Inflammatory macrophage (primary cell): ENCODE measurements at regions not wholly inside any gene's neighbourhood (a gene's known extent, or its start where the extent isn't known, plus 50 kb on each side); places are given as distances from the start of the nearest gene placed in this dataset.

Source experiments
- DNase-seq, 2 donors: peaks; one replicate each; pipeline ENCODE4 v3.0.0-alpha.2; 2020 to 2022

DNA sequence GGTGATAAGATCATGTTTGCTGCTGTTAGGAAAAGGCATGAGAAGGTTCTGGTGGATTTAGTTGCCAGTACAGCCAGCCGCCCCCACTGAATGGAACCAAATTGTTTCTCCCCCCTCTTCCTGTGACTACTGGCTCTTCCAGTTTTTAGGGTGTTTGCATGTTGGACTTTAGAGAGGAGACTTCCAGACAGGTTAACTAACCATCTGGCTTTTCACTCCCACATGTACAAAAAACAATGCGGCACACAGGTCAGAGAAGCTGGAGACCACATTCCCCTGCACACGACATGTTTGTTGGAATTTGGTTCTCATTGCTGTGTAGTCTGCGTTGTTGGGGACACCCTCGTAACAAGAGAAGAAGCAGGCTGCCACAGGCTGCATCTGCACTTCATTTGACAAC is 103.9 kb upstream of the TMEM132C start:
- no peak for DNase-seq

DNA sequence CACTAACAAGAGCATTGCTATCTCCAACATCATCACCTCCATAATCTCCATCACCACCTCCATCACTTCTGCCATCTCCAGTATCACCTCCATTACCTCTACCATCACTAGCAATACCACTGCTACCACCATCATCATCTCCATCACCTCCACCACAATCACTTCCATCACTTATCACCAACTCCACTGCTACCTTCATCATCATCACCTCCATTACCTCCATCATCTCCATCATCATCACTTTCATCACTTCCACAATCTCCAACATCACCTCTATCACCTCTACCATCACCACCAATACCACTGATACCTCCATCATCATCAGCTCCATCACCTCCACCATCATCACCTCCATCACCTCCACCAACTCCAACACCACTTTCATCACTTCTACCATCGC is 102.4 kb upstream of the TMEM132C start:
- no peak for DNase-seq

GRCh38 chr12:128165387-128165786 is 101.6 kb upstream of the TMEM132C start:
- DNase-seq: no peak

GRCh38 chr12:128168273-128168672 is 98.7 kb upstream of the TMEM132C start:
- DNase-seq: no peak

DNA sequence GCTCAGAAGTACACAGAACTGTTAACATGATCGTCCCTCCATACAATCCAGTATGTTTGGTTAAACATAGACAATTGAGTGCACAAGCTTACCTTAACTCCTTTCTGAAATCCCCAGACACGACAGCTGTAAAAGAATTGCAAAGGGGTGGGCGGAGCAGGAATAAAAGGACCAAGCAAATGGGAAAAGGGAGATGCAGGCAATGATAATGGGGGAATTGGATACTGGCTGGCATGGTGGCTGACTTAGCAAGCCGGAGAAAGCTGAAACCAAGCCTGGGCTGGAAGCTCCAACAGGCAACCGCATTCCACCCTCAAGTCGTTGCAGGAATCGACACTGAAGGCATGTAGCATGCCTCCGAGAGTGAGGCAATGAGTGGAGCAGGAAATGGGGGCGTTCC is 96.8 kb upstream of the TMEM132C start:
- DNase-seq: no peak

- no peak for DNase-seq
Observed at GRCh38 chr12:128178565-128178964, 88.4 kb upstream of the TMEM132C start.

DNA sequence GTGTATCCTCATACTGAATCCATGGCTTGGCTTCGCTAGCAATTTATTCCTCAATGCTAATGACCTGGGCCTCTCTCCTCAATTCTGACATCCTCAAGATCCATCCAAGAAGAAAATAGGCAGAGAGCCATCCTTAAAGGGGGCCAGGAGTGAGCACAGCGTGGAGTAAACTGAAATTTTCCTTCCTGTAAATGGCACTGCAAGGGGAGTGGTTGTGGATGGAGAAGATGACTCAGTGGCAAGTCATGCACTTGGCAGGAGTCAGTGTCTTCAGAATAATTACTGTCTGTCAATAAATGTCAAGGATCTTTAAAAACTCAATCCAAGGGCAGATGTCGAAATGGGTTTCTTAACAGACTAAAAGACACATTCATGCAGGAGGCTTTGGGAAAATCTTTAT is 88.0 kb upstream of the TMEM132C start:
- no peak for DNase-seq

- no peak for DNase-seq
Observed at GRCh38 chr12:128180166-128180565, 86.8 kb upstream of the TMEM132C start.

DNA sequence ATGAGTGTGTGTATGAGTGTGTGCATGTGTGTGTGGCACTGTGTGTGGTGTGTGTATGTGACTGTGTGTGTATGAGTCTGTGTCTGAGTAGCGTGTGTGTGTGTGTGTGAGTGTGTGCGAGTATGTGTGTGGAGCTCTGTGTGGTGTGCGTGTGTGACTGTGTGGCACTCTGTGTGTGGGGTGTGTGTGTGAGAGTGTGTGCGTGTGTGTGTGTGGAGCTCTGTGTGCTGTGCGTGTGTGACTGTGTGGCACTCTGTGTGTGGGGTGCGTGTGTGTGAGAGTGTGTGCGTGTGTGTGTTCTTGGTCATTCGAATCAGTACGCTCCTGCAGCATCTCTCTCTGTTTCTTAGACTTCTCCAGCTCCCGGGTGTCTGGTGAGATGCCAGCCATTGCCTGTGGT is 76.9 kb upstream of the TMEM132C start:
- DNase-seq: no peak

- DNase-seq: no peak
Observed at GRCh38 chr12:128190614-128191013, 76.4 kb upstream of the TMEM132C start.

GRCh38 chr12:128191380-128191779 is 75.6 kb upstream of the TMEM132C start:
- no peak for DNase-seq

DNA sequence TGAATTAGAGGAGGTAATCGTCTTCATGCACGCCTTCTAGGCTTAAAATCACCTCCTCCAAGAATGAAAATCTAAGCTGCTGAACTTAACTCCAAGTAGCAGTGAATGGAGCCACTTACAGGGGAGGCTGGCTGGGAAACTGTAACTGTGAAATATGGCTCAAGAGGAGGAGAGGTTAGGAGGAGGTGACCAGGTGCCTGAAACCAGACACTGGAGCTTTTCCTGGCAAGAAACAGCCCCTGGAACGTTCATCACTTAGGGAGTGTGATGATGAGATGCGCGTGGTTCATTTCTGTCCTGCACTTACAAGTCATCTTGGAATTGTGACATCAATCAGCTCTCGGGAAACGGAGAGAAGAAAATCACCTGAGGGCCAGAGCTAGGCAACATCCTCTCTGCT is 62.3 kb upstream of the TMEM132C start:
- DNase-seq: no peak

- no peak for DNase-seq
Observed at GRCh38 chr12:128205145-128205544, 61.8 kb upstream of the TMEM132C start.

- no peak for DNase-seq
Observed at GRCh38 chr12:128205758-128206157, 61.2 kb upstream of the TMEM132C start.
